GM13977 (cell line): ENCODE measurements at regions not wholly inside any gene's neighbourhood (a gene's known extent, or its start where the extent isn't known, plus 50 kb on each side); places are given as distances from the start of the nearest gene placed in this dataset.

Experiments
- DNase-seq: peaks from one replicate; pipeline ENCODE4 v3.0.0; 2012; ENCODE audit warnings: low spot score
- CTCF ChIP-seq: IDR thresholded peaks from 2 replicates; pipeline ENCODE4 v1.5.1; 2012; ENCODE audit warnings: mild to moderate bottlenecking, control low read depth; ENCODE audit not compliant: insufficient read depth; ENCODE audit errors: extremely low read depth, missing control alignments
- in situ Hi-C: fragments of 300-500 bp; cut with MboI; formaldehyde crosslinking; loops from one replicate; pipeline ENCODE4 v1.12.0; 2022; ENCODE audit warnings: low sequenced_read_pairs, low pct_unique_long_range_greater_than_20kb, mixed read lengths, inconsistent platforms; ENCODE audit not compliant: unreplicated experiment

- no peak for TF ChIP-seq CTCF
- no peak for DNase-seq
- in situ Hi-C loops = no loop called here
Measured at GRCh38 chr2:8539743-8540551, 141.9 kb upstream of the ID2 start.

- in situ Hi-C loops = no loop called here
Measured at GRCh38 chr2:8540552-8541055, 141.3 kb upstream of the ID2 start.

GRCh38 chr2:8541223-8541622, 140.6 kb upstream of the ID2 start:
- TF ChIP-seq CTCF = no peak
- no peak for DNase-seq
- in situ Hi-C loops = no loop called here

More at GRCh38 chr2:8540552-8541055, 141.3 kb upstream of the ID2 start:
- DNase-seq = no peak
- TF ChIP-seq CTCF = no peak

- no peak for TF ChIP-seq CTCF
- no peak for DNase-seq
- in situ Hi-C loops = no loop called here
Measured at GRCh38 chr2:8541636-8542035, 140.2 kb upstream of the ID2 start.

- TF ChIP-seq CTCF = no peak
- in situ Hi-C loops = no loop called here
- no peak for DNase-seq
Measured at GRCh38 chr2:8542381-8543059, 139.3 kb upstream of the ID2 start.

- in situ Hi-C loops = no loop called here
- TF ChIP-seq CTCF = no peak
- no peak for DNase-seq
Measured at GRCh38 chr2:8543060-8543382, 138.8 kb upstream of the ID2 start.
